GM12878 (cell line): ENCODE measurements at regions not wholly inside any gene's neighbourhood (a gene's known extent, or its start where the extent isn't known, plus 50 kb on each side); places are given as distances from the start of the nearest gene placed in this dataset.

Experiments
- ATAC-seq: fragments of 200-7000 bp; cut with Tn5 transposase; 3 replicates; pipeline ENCODE4 v1.9.1; 2020; ENCODE audit warnings: mild to moderate bottlenecking, moderate library complexity
- BruUV-seq: library from RNA; stranded (reverse); fragments of 400-500 nt; replicated peaks from 2 replicates; lab custom pipeline; 2021; lab: Mats Ljungman, UMichigan
- CTCF ChIA-PET: fragments of 300-600 bp; sonication (Branson Sonifier 250); formaldehyde crosslinking; extraction: SDS; loops from one replicate; lab custom pipeline; 2021; ENCODE audit warnings: inconsistent platforms; lab: Yijun Ruan, JAX
- POLR2A ChIA-PET: fragments of 350-600 bp; formaldehyde crosslinking; extraction: SDS; loops from one replicate; lab custom pipeline; 2021; ENCODE audit warnings: inconsistent platforms; lab: Charles Lee
- RAD21 ChIA-PET: fragments of 300-600 bp; sonication (Branson Sonifier 250); formaldehyde crosslinking; loops from one replicate; lab custom pipeline; 2023; ENCODE audit warnings: antibody characterized with exemption; ENCODE audit not compliant: unreplicated experiment; lab: Charles Lee
- SMC1A ChIA-PET: fragments of 300-600 bp; sonication (Branson Sonifier 250); formaldehyde crosslinking; loops from one replicate; lab custom pipeline; 2023; ENCODE audit not compliant: unreplicated experiment, uncharacterized antibody; lab: Charles Lee
- DNase-seq: peaks from one replicate; pipeline ENCODE4 v3.0.0-alpha.2; 2011; ENCODE audit warnings: low read depth, low spot score
- FAIRE-seq: peaks from 3 replicates; lab custom pipeline; 2011; peaks lifted over from hg19 to GRCh38; lab: Jason Lieb, UNC
- H2AFZ ChIP-seq: 2 replicates; pipeline ENCODE4 v1.6.0; 2011; ENCODE audit warnings: low read depth, low read length, control low read depth; ENCODE audit not compliant: control insufficient read depth
- H3K27ac ChIP-seq: 2 replicates; pipeline ENCODE4 v1.5.1; 2011; ENCODE audit warnings: control low read depth; ENCODE audit not compliant: control insufficient read depth, insufficient read depth
- H3K27me3 ChIP-seq, 2 experiments: replicated peaks in 1 of 2; 2 replicates each; pipeline versions ENCODE4 v1.6.0 to v1.6.1; 2011; ENCODE audit warnings: low read length in 1 of 2; ENCODE audit not compliant: control insufficient read depth in 2 of 2, insufficient read depth in 2 of 2
- H3K36me3 ChIP-seq, 2 experiments: 2 replicates each; pipeline ENCODE4 v1.5.1; 2011; ENCODE audit warnings: low read length in 1 of 2; ENCODE audit not compliant: control insufficient read depth in 2 of 2, insufficient read depth in 2 of 2
- H3K4me1 ChIP-seq: 2 replicates; pipeline ENCODE4 v1.6.1; 2011; ENCODE audit warnings: mild to moderate bottlenecking, low read length, moderate library complexity, mixed read lengths; ENCODE audit not compliant: control insufficient read depth, insufficient read depth
- H3K4me2 ChIP-seq: 2 replicates; pipeline ENCODE4 v1.6.0; 2011; ENCODE audit warnings: control low read depth; ENCODE audit not compliant: control insufficient read depth, insufficient read depth
- H3K4me3 ChIP-seq: fragments of 200-600 bp; sonication (generic); 2 replicates; pipeline ENCODE4 v1.5.1; 2016
- H3K79me2 ChIP-seq: 2 replicates; pipeline ENCODE4 v1.6.0; 2011; ENCODE audit warnings: low read length; ENCODE audit not compliant: control insufficient read depth, insufficient read depth
- H3K9ac ChIP-seq: 2 replicates; pipeline ENCODE4 v1.8.0; 2011; ENCODE audit warnings: low read length, control low read depth, mixed read lengths; ENCODE audit not compliant: control insufficient read depth, insufficient read depth
- H3K9me3 ChIP-seq: replicated peaks from 3 replicates; pipeline ENCODE4 v1.5.1; 2011; ENCODE audit warnings: mild to moderate bottlenecking, low read length; ENCODE audit not compliant: control insufficient read depth, insufficient read depth
- H4K20me1 ChIP-seq: 2 replicates; pipeline ENCODE4 v1.6.0; 2011; ENCODE audit not compliant: control insufficient read depth, insufficient read depth
- BMI1 ChIP-seq: fragments of 450-650 bp; IDR thresholded peaks from 2 replicates; pipeline ENCODE4 v1.6.1; 2016; ENCODE audit warnings: mild to moderate bottlenecking, moderate library complexity, borderline replicate concordance
- FOS ChIP-seq: IDR thresholded peaks from 3 replicates; pipeline ENCODE4 v1.6.1; 2011; ENCODE audit warnings: borderline replicate concordance; ENCODE audit not compliant: insufficient read length; ENCODE audit errors: extremely low read depth
- PAX5 ChIP-seq: IDR thresholded peaks from 2 replicates; pipeline ENCODE4 v1.6.1; 2011; ENCODE audit warnings: low read depth, low read length, borderline replicate concordance
- TCF7 ChIP-seq: IDR thresholded peaks from 2 replicates; pipeline ENCODE4 v1.6.1; 2014; ENCODE audit warnings: antibody characterized with exemption, borderline replicate concordance
- USF2 ChIP-seq: IDR thresholded peaks from 2 replicates; pipeline ENCODE4 v1.6.1; 2011; ENCODE audit warnings: low read depth, low read length, improper control_type of control experiment, borderline replicate concordance
- ZBTB11 ChIP-seq: fragments of 450-650 bp; formaldehyde crosslinking; IDR thresholded peaks from 2 replicates; pipeline ENCODE4 v1.5.0; 2022; ENCODE audit warnings: mild to moderate bottlenecking, missing genetic modification characterization
- WGBS: methylation state at CpG from one replicate; pipeline ENCODE4 v1.1.6; 2016; ENCODE audit warnings: low lambda C conversion rate; ENCODE audit not compliant: insufficient replicate concordance, insufficient coverage; ENCODE audit errors: missing lambda C conversion rate; 5-methylcytosine and 5-hydroxymethylcytosine counted together
- in situ Hi-C: fragments of 300-500 bp; cut with MboI; formaldehyde crosslinking; loops from 9 replicates; pipeline ENCODE4 v1.14.3; 2018; ENCODE audit warnings: mixed read lengths
- intact Hi-C: fragments of 100-400 bp; cut with micrococcal nuclease; formaldehyde crosslinking; loops from one replicate; pipeline ENCODE4 v1.14.2; 2022; ENCODE audit not compliant: unreplicated experiment
- TF ChIP-seq, protein P1 (sequence below): IDR thresholded peaks from 2 replicates; pipeline ENCODE4 v1.6.1; 2011; ENCODE audit warnings: mild to moderate bottlenecking, low read depth, low read length, moderate library complexity; ENCODE audit not compliant: insufficient replicate concordance
- TF ChIP-seq, protein P2 (sequence below): fragments of 450-650 bp; IDR thresholded peaks from 2 replicates; pipeline ENCODE4 v1.6.1; 2017; ENCODE audit warnings: low read depth, mild to moderate bottlenecking, moderate library complexity
- TF ChIP-seq, protein P3 (sequence below): fragments of 450-650 bp; conservative IDR thresholded peaks from 2 replicates; pipeline ENCODE4 v1.6.1; 2017; ENCODE audit warnings: mild to moderate bottlenecking, moderate library complexity

- no peak for TF ChIP-seq USF2
Measured at GRCh38 chr2:138184428-138184827, 220.2 kb downstream of the HNMT start (continued).

- no TSS peak for BruUV-seq
- Histone ChIP-seq H2AFZ (no peak overlapping the region), H3K9me3 (no peaks in the 10 kb centered on the region), H3K27ac (no peak overlapping the region), H3K4me1 (no peaks in the 10 kb centered on the region), H3K36me3 (no peaks in the 10 kb centered on the region), H3K4me3 (no peak overlapping the region), H3K4me2 (no peak overlapping the region), H4K20me1 (no peaks in the 10 kb centered on the region), H3K9ac (no peak overlapping the region), H3K27me3 (no peaks in the 10 kb centered on the region), H3K79me2 (no peaks in the 10 kb centered on the region)
- ChIA-PET CTCF (no interaction called here), SMC1A (no interaction called here), POLR2A (no interaction called here), RAD21 (no interaction called here)
- intact Hi-C loops = no loop called here
- TF ChIP-seq, protein P1, sequence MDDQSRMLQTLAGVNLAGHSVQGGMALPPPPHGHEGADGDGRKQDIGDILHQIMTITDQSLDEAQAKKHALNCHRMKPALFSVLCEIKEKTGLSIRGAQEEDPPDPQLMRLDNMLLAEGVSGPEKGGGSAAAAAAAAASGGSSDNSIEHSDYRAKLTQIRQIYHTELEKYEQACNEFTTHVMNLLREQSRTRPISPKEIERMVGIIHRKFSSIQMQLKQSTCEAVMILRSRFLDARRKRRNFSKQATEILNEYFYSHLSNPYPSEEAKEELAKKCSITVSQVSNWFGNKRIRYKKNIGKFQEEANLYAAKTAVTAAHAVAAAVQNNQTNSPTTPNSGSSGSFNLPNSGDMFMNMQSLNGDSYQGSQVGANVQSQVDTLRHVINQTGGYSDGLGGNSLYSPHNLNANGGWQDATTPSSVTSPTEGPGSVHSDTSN = no peak
- TF ChIP-seq, protein P2, sequence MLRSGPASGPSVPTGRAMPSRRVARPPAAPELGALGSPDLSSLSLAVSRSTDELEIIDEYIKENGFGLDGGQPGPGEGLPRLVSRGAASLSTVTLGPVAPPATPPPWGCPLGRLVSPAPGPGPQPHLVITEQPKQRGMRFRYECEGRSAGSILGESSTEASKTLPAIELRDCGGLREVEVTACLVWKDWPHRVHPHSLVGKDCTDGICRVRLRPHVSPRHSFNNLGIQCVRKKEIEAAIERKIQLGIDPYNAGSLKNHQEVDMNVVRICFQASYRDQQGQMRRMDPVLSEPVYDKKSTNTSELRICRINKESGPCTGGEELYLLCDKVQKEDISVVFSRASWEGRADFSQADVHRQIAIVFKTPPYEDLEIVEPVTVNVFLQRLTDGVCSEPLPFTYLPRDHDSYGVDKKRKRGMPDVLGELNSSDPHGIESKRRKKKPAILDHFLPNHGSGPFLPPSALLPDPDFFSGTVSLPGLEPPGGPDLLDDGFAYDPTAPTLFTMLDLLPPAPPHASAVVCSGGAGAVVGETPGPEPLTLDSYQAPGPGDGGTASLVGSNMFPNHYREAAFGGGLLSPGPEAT = no peak
- TF ChIP-seq, protein P3, sequence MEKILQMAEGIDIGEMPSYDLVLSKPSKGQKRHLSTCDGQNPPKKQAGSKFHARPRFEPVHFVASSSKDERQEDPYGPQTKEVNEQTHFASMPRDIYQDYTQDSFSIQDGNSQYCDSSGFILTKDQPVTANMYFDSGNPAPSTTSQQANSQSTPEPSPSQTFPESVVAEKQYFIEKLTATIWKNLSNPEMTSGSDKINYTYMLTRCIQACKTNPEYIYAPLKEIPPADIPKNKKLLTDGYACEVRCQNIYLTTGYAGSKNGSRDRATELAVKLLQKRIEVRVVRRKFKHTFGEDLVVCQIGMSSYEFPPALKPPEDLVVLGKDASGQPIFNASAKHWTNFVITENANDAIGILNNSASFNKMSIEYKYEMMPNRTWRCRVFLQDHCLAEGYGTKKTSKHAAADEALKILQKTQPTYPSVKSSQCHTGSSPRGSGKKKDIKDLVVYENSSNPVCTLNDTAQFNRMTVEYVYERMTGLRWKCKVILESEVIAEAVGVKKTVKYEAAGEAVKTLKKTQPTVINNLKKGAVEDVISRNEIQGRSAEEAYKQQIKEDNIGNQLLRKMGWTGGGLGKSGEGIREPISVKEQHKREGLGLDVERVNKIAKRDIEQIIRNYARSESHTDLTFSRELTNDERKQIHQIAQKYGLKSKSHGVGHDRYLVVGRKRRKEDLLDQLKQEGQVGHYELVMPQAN = no peak
- TF ChIP-seq PAX5 (no peak), BMI1 (no peak), FOS (no peak), TCF7 (no peak), ZBTB11 (CRISPR knock-in tag) (no peak)
- FAIRE-seq (no peak), ATAC-seq (no peak), DNase-seq (no peak)
- 96% methylated on average over 5 of the region's 5 CpGs for WGBS
- in situ Hi-C loops = no loop called here
Measured at GRCh38 chr2:138185827-138186226, 221.6 kb downstream of the HNMT start.
